ENCODE measurements at regions not wholly inside any gene's neighbourhood (a gene's known extent, or its start where the extent isn't known, plus 50 kb on each side); places are given as distances from the start of the nearest gene placed in this dataset.

DNA sequence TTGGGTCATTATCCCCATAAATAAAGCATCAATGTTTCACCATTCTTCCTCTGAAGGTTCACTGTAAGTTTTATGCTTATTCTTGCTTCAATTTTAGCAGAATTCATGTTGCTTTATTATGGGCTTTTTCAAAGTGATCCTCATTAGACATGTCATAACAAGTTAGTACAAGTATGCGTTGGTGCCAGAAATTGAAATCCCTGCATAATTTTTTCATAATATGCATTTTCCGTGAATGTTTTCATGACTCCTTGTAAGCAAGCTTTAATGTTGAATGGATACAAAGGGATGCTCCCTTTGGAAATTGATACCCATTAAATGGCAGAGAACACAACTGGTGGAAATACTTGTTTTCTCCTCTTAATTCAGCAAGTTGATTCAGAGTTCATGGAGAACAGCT, 179.7 kb downstream of the ST6GAL2 start:
- H3K9me3 Mint-ChIP-seq, result no peaks in the 10 kb centered on the region
- H3K4me3 Mint-ChIP-seq, result no peak overlapping the region
- peaks cover 13% of the 10 kb centered on the region for H3K4me1 Mint-ChIP-seq (ENCODE audit: unreplicated experiment)

DNA sequence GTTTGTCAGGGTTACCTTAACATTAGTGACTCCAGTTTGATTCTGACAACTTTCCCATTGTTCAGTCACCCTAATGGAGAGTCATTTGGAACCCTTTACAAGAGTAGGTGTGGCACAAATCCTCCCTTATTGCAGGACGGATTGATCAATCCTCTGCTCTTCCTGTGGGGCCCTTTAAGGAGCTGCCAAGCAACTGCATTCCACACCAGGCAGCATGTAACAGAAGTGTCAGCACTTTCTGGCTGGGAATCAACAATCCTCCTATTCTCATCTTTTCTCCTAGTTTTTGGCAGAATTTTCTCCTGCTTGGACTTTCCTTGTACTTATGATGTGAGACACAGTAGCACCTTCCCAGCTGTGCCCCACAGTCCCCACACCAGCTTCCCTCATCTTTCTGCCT, 177.8 kb downstream of the ST6GAL2 start:
- DNase-seq (ENCODE audit: extremely low spot score, unreplicated experiment), result no peak
- Mint-ChIP-seq H3K27me3 (no peaks in the 10 kb centered on the region), H3K36me3 (no peaks in the 10 kb centered on the region), H3K27ac (no peak overlapping the region), H3K4me1 (ENCODE audit: unreplicated experiment) (peaks cover 13% of the 10 kb centered on the region), H3K9me3 (peaks cover 9% of the 10 kb centered on the region), H3K4me3 (no peak overlapping the region)
- TF ChIP-seq, protein P1, sequence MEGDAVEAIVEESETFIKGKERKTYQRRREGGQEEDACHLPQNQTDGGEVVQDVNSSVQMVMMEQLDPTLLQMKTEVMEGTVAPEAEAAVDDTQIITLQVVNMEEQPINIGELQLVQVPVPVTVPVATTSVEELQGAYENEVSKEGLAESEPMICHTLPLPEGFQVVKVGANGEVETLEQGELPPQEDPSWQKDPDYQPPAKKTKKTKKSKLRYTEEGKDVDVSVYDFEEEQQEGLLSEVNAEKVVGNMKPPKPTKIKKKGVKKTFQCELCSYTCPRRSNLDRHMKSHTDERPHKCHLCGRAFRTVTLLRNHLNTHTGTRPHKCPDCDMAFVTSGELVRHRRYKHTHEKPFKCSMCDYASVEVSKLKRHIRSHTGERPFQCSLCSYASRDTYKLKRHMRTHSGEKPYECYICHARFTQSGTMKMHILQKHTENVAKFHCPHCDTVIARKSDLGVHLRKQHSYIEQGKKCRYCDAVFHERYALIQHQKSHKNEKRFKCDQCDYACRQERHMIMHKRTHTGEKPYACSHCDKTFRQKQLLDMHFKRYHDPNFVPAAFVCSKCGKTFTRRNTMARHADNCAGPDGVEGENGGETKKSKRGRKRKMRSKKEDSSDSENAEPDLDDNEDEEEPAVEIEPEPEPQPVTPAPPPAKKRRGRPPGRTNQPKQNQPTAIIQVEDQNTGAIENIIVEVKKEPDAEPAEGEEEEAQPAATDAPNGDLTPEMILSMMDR (conservative IDR thresholded peaks at IDR 0.05), result no peak

More for the DNA sequence above, 179.7 kb downstream of the ST6GAL2 start:
- peaks cover 4% of the 10 kb centered on the region for H3K27me3 Mint-ChIP-seq
- TF ChIP-seq, protein P1 (conservative IDR thresholded peaks at IDR 0.05), result no peak
- H3K36me3 Mint-ChIP-seq, result no peaks in the 10 kb centered on the region
- no peak for DNase-seq (ENCODE audit: extremely low spot score, unreplicated experiment)
- H3K27ac Mint-ChIP-seq, result no peak overlapping the region

DNA sequence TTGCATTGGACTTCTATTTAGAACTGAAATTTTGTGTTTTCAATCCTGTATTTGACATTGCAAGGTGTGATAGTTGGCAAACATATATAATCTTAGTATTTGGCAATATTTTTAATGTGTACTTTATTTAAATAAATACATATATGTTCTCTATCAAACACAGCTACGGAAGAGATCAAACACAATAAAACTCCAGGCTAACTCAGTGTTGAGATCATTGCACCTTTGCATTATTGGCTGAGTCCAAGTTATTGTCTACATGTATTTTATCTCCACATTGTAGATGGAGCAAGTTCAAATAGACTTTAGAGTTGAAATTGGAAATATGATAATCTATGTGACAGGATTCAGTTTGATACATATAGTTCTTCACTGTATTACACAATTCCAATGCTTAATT, 176.7 kb downstream of the ST6GAL2 start:
- H3K36me3 Mint-ChIP-seq, result no peaks in the 10 kb centered on the region
- peaks cover 9% of the 10 kb centered on the region for H3K9me3 Mint-ChIP-seq
- no peak for DNase-seq (ENCODE audit: extremely low spot score, unreplicated experiment)
- H3K4me1 Mint-ChIP-seq (ENCODE audit: unreplicated experiment), result peaks cover 13% of the 10 kb centered on the region
- H3K4me3 Mint-ChIP-seq, result no peak overlapping the region
- no peaks in the 10 kb centered on the region for H3K27me3 Mint-ChIP-seq
- no peak overlapping the region for H3K27ac Mint-ChIP-seq
- TF ChIP-seq, protein P1 (conservative IDR thresholded peaks at IDR 0.05), result no peak

DNA sequence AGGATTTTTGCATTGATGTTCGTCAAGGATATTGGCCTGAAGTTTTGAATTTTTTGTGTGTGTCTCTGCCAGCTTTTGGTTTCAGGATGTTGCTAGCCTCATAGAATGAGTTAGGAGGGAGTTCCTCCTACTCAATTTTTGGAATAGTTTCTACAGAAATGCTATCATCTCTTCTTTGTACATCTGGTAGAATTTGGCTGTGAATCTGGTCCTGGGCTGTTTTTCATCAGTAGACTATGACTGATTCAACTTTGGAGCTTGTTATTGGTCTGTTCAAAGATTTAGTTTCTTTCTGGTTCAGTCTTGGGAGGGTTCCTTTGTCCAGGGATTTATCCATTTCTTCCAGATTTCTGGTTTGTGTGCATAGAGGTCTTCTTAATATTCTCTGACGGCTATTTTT, 166.7 kb downstream of the ST6GAL2 start:
- Mint-ChIP-seq H3K27ac (no peak overlapping the region), H3K4me1 (ENCODE audit: unreplicated experiment) (no peaks in the 10 kb centered on the region), H3K27me3 (peaks cover 12% of the 10 kb centered on the region), H3K36me3 (no peaks in the 10 kb centered on the region), H3K9me3 (no peaks in the 10 kb centered on the region), H3K4me3 (no peak overlapping the region)
- TF ChIP-seq, protein P1 (conservative IDR thresholded peaks at IDR 0.05), result no peak
- DNase-seq (ENCODE audit: extremely low spot score, unreplicated experiment), result no peak

DNA sequence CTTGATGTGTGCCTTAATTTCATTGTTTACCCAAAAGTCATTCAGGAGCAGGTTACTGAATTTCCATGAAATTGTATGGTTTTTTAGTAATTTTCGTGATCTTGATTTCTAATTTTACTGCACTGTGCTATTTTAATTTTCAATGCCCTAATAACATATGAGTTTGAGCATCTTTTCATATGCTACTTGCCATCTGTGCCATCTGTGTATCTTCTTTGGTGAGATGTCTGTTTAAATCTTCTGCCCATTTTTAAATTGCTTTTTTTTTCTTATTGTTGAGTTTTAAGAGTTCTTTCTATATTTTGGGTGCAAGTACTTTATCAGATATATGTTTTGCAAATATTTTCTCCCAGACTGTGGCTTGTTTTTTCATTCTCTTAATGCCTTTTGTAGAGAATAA, 165.9 kb downstream of the ST6GAL2 start:
- no peaks in the 10 kb centered on the region for H3K4me1 Mint-ChIP-seq (ENCODE audit: unreplicated experiment)
- H3K9me3 Mint-ChIP-seq, result no peaks in the 10 kb centered on the region
- H3K4me3 Mint-ChIP-seq, result no peak overlapping the region
- peaks cover 12% of the 10 kb centered on the region for H3K27me3 Mint-ChIP-seq
- DNase-seq (ENCODE audit: extremely low spot score, unreplicated experiment), result no peak
- no peak overlapping the region for H3K27ac Mint-ChIP-seq
- TF ChIP-seq, protein P1 (conservative IDR thresholded peaks at IDR 0.05), result no peak
- H3K36me3 Mint-ChIP-seq, result no peaks in the 10 kb centered on the region

DNA sequence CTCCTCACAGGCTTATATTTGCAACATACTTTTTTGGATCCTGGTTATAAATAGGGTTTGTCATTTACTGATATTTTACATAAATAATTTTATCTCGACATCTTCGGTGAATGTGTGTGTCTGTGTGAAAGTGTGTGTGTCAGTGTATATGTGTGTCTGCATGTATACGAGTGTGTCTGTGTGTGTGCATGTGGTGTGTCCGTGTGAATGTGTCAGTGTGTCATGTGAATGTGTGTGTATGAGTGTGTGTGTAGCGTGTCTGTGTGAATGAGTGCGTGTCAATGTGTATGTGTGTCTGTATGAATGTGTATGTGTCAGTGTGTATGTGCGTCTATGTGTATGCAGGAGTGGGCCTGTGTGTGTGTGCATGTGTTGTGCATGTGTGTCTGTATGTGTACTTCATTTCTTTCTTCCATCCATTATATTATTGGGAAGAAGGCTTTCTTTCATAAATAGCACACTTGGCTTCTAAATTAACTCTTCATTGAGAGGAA, 161.6 kb downstream of the ST6GAL2 start:
- Mint-ChIP-seq H3K4me1 (ENCODE audit: unreplicated experiment) (no peaks in the 10 kb centered on the region), H3K4me3 (no peak overlapping the region), H3K27me3 (peaks cover 8% of the 10 kb centered on the region), H3K36me3 (no peaks in the 10 kb centered on the region), H3K9me3 (peaks cover 5% of the 10 kb centered on the region), H3K27ac (no peak overlapping the region)
- TF ChIP-seq, protein P1 (conservative IDR thresholded peaks at IDR 0.05), result no peak
- DNase-seq (ENCODE audit: extremely low spot score, unreplicated experiment), result no peak
